Caco-2 (cell line): ENCODE measurements at regions not wholly inside any gene's neighbourhood (a gene's known extent, or its start where the extent isn't known, plus 50 kb on each side); places are given as distances from the start of the nearest gene placed in this dataset.
A peak's percentile ranks its signal among the peaks of the same experiment; 100 is the strongest.

Experiments used
- BruUV-seq: library from RNA; stranded (reverse); fragments of 400-500 nt; replicated peaks from 2 replicates; lab custom pipeline; 2021; lab: Mats Ljungman, UMichigan
- CTCF ChIA-PET: fragments of 300-600 bp; sonication (Branson Sonifier 250); formaldehyde crosslinking; loops from one replicate; lab custom pipeline; 2022; ENCODE audit warnings: antibody characterized with exemption; lab: Charles Lee
- POLR2A ChIA-PET: fragments of 300-600 bp; sonication (Branson Sonifier 250); formaldehyde crosslinking; loops from one replicate; lab custom pipeline; 2022; ENCODE audit warnings: antibody characterized with exemption; lab: Charles Lee
- DNase-seq, 2 experiments: peaks; one replicate each; pipeline versions ENCODE4 v3.0.0 to v3.0.0-alpha.2; 2020 to 2022
- H3K27me3 ChIP-seq: replicated peaks from 2 replicates; pipeline ENCODE4 v1.6.0; 2011; ENCODE audit warnings: low read length; ENCODE audit not compliant: control insufficient read depth, insufficient read depth
- H3K36me3 ChIP-seq: 2 replicates; pipeline ENCODE4 v1.5.1; 2011; ENCODE audit warnings: low read length; ENCODE audit not compliant: control insufficient read depth, insufficient read depth
- H3K4me1 ChIP-seq: fragments of 250-450 bp; sonication (Bioruptor Pico); 2 replicates; pipeline ENCODE4 v1.5.1; 2020; ENCODE audit warnings: mild to moderate bottlenecking
- H3K4me3 ChIP-seq: 2 replicates; pipeline ENCODE4 v1.5.1; 2011; ENCODE audit warnings: low read depth, mild to moderate bottlenecking, control low read depth, low read length
- H3K9me3 ChIP-seq: fragments of 250-450 bp; sonication (Bioruptor Pico); 2 replicates; pipeline ENCODE4 v1.5.1; 2020; ENCODE audit warnings: mild to moderate bottlenecking, moderate library complexity
- H3K27ac Mint-ChIP-seq: one replicate; pipeline ENCODE4 v1.8.0; 2022; ENCODE audit warnings: mixed read lengths; ENCODE audit not compliant: unreplicated experiment
- H3K27me3 Mint-ChIP-seq: one replicate; pipeline ENCODE4 v1.8.0; 2022; ENCODE audit warnings: mixed read lengths; ENCODE audit not compliant: insufficient read depth, unreplicated experiment
- H3K36me3 Mint-ChIP-seq: one replicate; pipeline ENCODE4 v1.8.0; 2022; ENCODE audit warnings: mild to moderate bottlenecking, mixed read lengths; ENCODE audit not compliant: insufficient read depth, unreplicated experiment
- H3K4me1 Mint-ChIP-seq: one replicate; pipeline ENCODE4 v1.8.0; 2022; ENCODE audit warnings: low read depth, mixed read lengths; ENCODE audit not compliant: unreplicated experiment
- H3K4me3 Mint-ChIP-seq: one replicate; pipeline ENCODE4 v1.8.0; 2022; ENCODE audit warnings: mild to moderate bottlenecking, moderate library complexity, mixed read lengths; ENCODE audit not compliant: unreplicated experiment
- H3K9me3 Mint-ChIP-seq: one replicate; pipeline ENCODE4 v1.8.0; 2022; ENCODE audit warnings: mixed read lengths; ENCODE audit not compliant: unreplicated experiment
- intact Hi-C: fragments of 100-400 bp; cut with micrococcal nuclease; formaldehyde crosslinking; loops from one replicate; pipeline ENCODE4 v1.10.0; 2022; ENCODE audit not compliant: unreplicated experiment
- TF ChIP-seq, protein P1 (sequence below), 2 experiments: fragments of 200-600 bp in 1 of 2; IDR thresholded peaks; 1 replicate in 1 of 2; 2 replicates in 1 of 2; pipeline versions ENCODE4 v1.5.1 to v1.8.0; 2011 to 2022; ENCODE audit warnings: antibody characterized with exemption in 1 of 2, control low read depth in 1 of 2, inconsistent platforms in 1 of 2, low read depth in 1 of 2, low read length in 1 of 2, mild to moderate bottlenecking in 1 of 2, moderate library complexity in 1 of 2; ENCODE audit not compliant: insufficient read depth in 1 of 2, severe bottlenecking in 1 of 2, unreplicated experiment in 1 of 2

- intact Hi-C loops = loop anchor here (10.0 kb wide), 1 partner anchor 327 kb away; no protein-coding TSS in a partner anchor
- no peaks in the 10 kb centered on the region for H3K9me3 ChIP-seq
- no peaks in the 10 kb centered on the region for H3K36me3 ChIP-seq
- POLR2A ChIA-PET = interaction anchor here (0.6 kb wide), 1 partner anchor 1599 kb away, joined by 12 read pairs; no protein-coding TSS in a partner anchor
- no peak for DNase-seq
- H3K4me3 Mint-ChIP-seq = no peak overlapping the region
- H3K9me3 Mint-ChIP-seq = no peaks in the 10 kb centered on the region
- peaks cover 20% of the 10 kb centered on the region for H3K27me3 Mint-ChIP-seq
- H3K4me1 ChIP-seq = peaks cover 8% of the 10 kb centered on the region; the same call in 1 of the 2 replicates
- no TSS peak for BruUV-seq
- no peaks in the 10 kb centered on the region for H3K27me3 ChIP-seq
- CTCF ChIA-PET = no interaction called here
- H3K27ac Mint-ChIP-seq = no peak overlapping the region
- no peaks in the 10 kb centered on the region for H3K4me1 Mint-ChIP-seq
- no peak overlapping the region for H3K4me3 ChIP-seq
- H3K36me3 Mint-ChIP-seq = no peaks in the 10 kb centered on the region
- TF ChIP-seq, protein P1, sequence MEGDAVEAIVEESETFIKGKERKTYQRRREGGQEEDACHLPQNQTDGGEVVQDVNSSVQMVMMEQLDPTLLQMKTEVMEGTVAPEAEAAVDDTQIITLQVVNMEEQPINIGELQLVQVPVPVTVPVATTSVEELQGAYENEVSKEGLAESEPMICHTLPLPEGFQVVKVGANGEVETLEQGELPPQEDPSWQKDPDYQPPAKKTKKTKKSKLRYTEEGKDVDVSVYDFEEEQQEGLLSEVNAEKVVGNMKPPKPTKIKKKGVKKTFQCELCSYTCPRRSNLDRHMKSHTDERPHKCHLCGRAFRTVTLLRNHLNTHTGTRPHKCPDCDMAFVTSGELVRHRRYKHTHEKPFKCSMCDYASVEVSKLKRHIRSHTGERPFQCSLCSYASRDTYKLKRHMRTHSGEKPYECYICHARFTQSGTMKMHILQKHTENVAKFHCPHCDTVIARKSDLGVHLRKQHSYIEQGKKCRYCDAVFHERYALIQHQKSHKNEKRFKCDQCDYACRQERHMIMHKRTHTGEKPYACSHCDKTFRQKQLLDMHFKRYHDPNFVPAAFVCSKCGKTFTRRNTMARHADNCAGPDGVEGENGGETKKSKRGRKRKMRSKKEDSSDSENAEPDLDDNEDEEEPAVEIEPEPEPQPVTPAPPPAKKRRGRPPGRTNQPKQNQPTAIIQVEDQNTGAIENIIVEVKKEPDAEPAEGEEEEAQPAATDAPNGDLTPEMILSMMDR (IDR thresholded peaks at IDR 0.05; ENCODE audit: insufficient read depth in 1 of 2, low read depth in 1 of 2, low read length in 1 of 2, severe bottlenecking in 1 of 2, unreplicated experiment in 1 of 2) = no peak
Measured at GRCh38 chr2:167787562-167787961, 459.8 kb downstream of the STK39 start.

- H3K4me3 ChIP-seq = no peak overlapping the region
- no peaks in the 10 kb centered on the region for H3K9me3 ChIP-seq
- Mint-ChIP-seq H3K36me3 (no peaks in the 10 kb centered on the region), H3K9me3 (no peaks in the 10 kb centered on the region), H3K27ac (no peak overlapping the region), H3K4me1 (no peaks in the 10 kb centered on the region), H3K4me3 (no peak overlapping the region), H3K27me3 (peaks cover 18% of the 10 kb centered on the region)
- DNase-seq = peak; percentile 15 to 36
- H3K36me3 ChIP-seq = no peaks in the 10 kb centered on the region
- ChIA-PET POLR2A (no interaction called here), CTCF (no interaction called here)
- H3K4me1 ChIP-seq = peaks cover 8% of the 10 kb centered on the region; the same call in 1 of the 2 replicates
- H3K27me3 ChIP-seq = no peaks in the 10 kb centered on the region
- TF ChIP-seq, protein P1 (IDR thresholded peaks at IDR 0.05; ENCODE audit: insufficient read depth in 1 of 2, low read depth in 1 of 2, low read length in 1 of 2, severe bottlenecking in 1 of 2, unreplicated experiment in 1 of 2) = no peak
- no TSS peak for BruUV-seq
- intact Hi-C loops = loop anchor here (10.0 kb wide), 1 partner anchor 328 kb away; no protein-coding TSS in a partner anchor
Measured at GRCh38 chr2:167787021-167787420, 460.4 kb downstream of the STK39 start.

DNA sequence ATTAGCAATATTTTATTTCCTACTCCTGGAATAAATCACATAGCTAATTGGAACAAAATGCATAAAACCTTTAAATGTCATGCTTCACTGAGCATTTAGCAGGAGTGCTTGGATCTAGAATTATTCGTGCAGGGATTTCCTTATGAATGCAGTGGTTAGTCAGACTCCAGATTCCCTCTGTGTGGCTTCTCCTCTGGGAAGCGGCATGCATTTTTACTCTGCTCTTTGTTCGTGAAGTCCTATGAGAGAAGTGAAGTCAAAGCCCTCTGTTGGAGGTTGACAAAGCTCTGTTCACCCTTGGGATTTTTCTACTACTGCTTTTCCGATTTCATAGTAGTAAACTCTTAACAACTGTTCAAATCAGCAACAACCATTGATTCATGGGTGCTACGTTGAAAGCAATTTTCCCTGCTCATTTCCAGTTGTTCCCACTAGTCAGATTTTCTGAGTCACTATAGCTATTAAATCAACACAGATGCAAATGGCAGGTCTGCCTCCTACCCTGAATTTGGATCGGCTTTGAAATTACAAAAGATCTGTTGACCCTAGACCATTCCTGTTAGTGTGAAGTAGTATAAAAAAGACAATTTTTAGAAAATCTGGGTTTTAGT, 461.7 kb downstream of the STK39 start:
- no TSS peak for BruUV-seq
- no peak for DNase-seq
- Mint-ChIP-seq H3K4me1 (no peaks in the 10 kb centered on the region), H3K27ac (no peak overlapping the region), H3K4me3 (no peak overlapping the region), H3K27me3 (peaks cover 18% of the 10 kb centered on the region), H3K9me3 (no peaks in the 10 kb centered on the region), H3K36me3 (no peaks in the 10 kb centered on the region)
- peaks cover 8% of the 10 kb centered on the region; the same call in 1 of the 2 replicates for H3K4me1 ChIP-seq
- intact Hi-C loops = loop anchor here (10.0 kb wide), 1 partner anchor 329 kb away; no protein-coding TSS in a partner anchor
- no peak overlapping the region for H3K4me3 ChIP-seq
- H3K9me3 ChIP-seq = no peaks in the 10 kb centered on the region
- H3K36me3 ChIP-seq = no peaks in the 10 kb centered on the region
- no peaks in the 10 kb centered on the region for H3K27me3 ChIP-seq
- POLR2A ChIA-PET = no interaction called here
- CTCF ChIA-PET = no interaction called here
- TF ChIP-seq, protein P1 (IDR thresholded peaks at IDR 0.05; ENCODE audit: insufficient read depth in 1 of 2, low read depth in 1 of 2, low read length in 1 of 2, severe bottlenecking in 1 of 2, unreplicated experiment in 1 of 2) = no peak
